Bronchial epithelial cell (primary cell): ENCODE measurements at regions not wholly inside any gene's neighbourhood (a gene's known extent, or its start where the extent isn't known, plus 50 kb on each side); places are given as distances from the start of the nearest gene placed in this dataset.

Source experiments
- DNase-seq: peaks from one replicate; pipeline ENCODE4 v3.0.0-alpha.2; 2010; ENCODE audit warnings: low read depth
- FAIRE-seq: peaks from 2 replicates; lab custom pipeline; 2011; peaks lifted over from hg19 to GRCh38; lab: Jason Lieb, UNC
- H3K27me3 ChIP-seq: 2 replicates; pipeline ENCODE4 v1.5.1; 2011; ENCODE audit warnings: low read length; ENCODE audit not compliant: control insufficient read depth, insufficient read depth
- H3K36me3 ChIP-seq: 2 replicates; pipeline ENCODE4 v1.5.1; 2011; ENCODE audit warnings: low read length; ENCODE audit not compliant: control insufficient read depth, insufficient read depth
- H3K4me3 ChIP-seq: 2 replicates; pipeline ENCODE4 v1.5.1; 2011; ENCODE audit warnings: mild to moderate bottlenecking, low read depth, low read length, control low read depth
- CTCF ChIP-seq: IDR thresholded peaks from 2 replicates; pipeline ENCODE4 v1.5.1; 2011; ENCODE audit warnings: mild to moderate bottlenecking, moderate library complexity, low read length, control low read depth, inconsistent platforms; ENCODE audit not compliant: insufficient read depth, severe bottlenecking

- FAIRE-seq (no peak), DNase-seq (no peak)
- Histone ChIP-seq H3K27me3 (no peaks in the 10 kb centered on the region), H3K36me3 (no peaks in the 10 kb centered on the region), H3K4me3 (no peak overlapping the region)
- no peak for TF ChIP-seq CTCF
Observed at GRCh38 chr16:11491524-11491923, 95.2 kb downstream of the LITAF start.

GRCh38 chr16:11492808-11493530, 93.8 kb downstream of the LITAF start:
- no peak for DNase-seq
- TF ChIP-seq CTCF, result no peak
- H3K4me3 ChIP-seq, result no peak overlapping the region
- H3K27me3 ChIP-seq, result no peaks in the 10 kb centered on the region
- no peak for FAIRE-seq
- H3K36me3 ChIP-seq, result no peaks in the 10 kb centered on the region

DNA sequence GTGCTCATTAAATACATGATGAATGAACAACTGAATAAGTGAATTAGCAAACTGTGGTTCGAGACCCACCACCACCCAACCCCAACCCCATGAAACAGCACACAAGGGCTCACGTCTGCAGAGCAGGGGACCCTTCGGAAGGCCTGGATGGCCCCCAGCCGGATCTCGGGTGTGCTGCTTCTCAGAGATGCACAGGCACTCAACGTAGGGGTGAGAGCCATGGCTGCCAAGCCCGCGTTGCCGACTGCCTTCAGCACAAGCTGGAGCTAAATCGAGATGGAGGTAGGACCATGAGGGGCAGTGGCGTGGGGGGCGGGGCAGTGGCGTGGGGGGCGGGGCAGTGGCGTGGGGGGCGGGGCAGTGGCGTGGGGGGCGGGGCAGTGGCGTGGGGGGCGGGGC, 93.2 kb downstream of the LITAF start:
- no peak for TF ChIP-seq CTCF
- FAIRE-seq, result no peak
- Histone ChIP-seq H3K36me3 (no peaks in the 10 kb centered on the region), H3K4me3 (no peak overlapping the region), H3K27me3 (no peaks in the 10 kb centered on the region)
- DNase-seq, result no peak

GRCh38 chr16:11494029-11494428, 92.7 kb downstream of the LITAF start:
- Histone ChIP-seq H3K27me3 (no peaks in the 10 kb centered on the region), H3K4me3 (no peak overlapping the region), H3K36me3 (no peaks in the 10 kb centered on the region)
- TF ChIP-seq CTCF, result no peak
- FAIRE-seq (no peak), DNase-seq (no peak)

GRCh38 chr16:11494433-11494832, 92.3 kb downstream of the LITAF start:
- Histone ChIP-seq H3K4me3 (no peak overlapping the region), H3K27me3 (no peaks in the 10 kb centered on the region), H3K36me3 (no peaks in the 10 kb centered on the region)
- FAIRE-seq, result no peak
- no peak for DNase-seq
- TF ChIP-seq CTCF, result no peak

- no peaks in the 10 kb centered on the region for H3K36me3 ChIP-seq
- DNase-seq (no peak), FAIRE-seq (no peak)
- H3K27me3 ChIP-seq, result no peaks in the 10 kb centered on the region
- no peak overlapping the region for H3K4me3 ChIP-seq
- no peak for TF ChIP-seq CTCF
Observed at GRCh38 chr16:11495066-11495407, 91.7 kb downstream of the LITAF start.
